RWPE2 (cell line): ENCODE measurements at regions not wholly inside any gene's neighbourhood (a gene's known extent, or its start where the extent isn't known, plus 50 kb on each side); places are given as distances from the start of the nearest gene placed in this dataset.

Experiments
- ATAC-seq: fragments of 200-7000 bp; cut with Tn5 transposase; 3 replicates; pipeline ENCODE4 v1.9.1; 2021; ENCODE audit warnings: low read depth
- DNase-seq: peaks from one replicate; pipeline ENCODE4 v3.0.0-alpha.2; 2020; ENCODE audit warnings: low spot score
- H3K27ac ChIP-seq: fragments of 450-650 bp; 2 replicates; pipeline ENCODE4 v1.5.1; 2017; ENCODE audit warnings: mild to moderate bottlenecking; ENCODE audit not compliant: poor library complexity, severe bottlenecking
- H3K27me3 ChIP-seq: fragments of 250-450 bp; sonication (Bioruptor Pico); 2 replicates; pipeline ENCODE4 v1.5.1; 2021; ENCODE audit warnings: mild to moderate bottlenecking, moderate library complexity; ENCODE audit not compliant: insufficient read depth, poor library complexity, severe bottlenecking
- H3K36me3 ChIP-seq: fragments of 250-450 bp; sonication (Bioruptor Pico); 2 replicates; pipeline ENCODE4 v1.5.1; 2020; ENCODE audit warnings: low read depth, mild to moderate bottlenecking, moderate library complexity
- H3K4me1 ChIP-seq: fragments of 250-450 bp; sonication (Bioruptor Pico); 2 replicates; pipeline ENCODE4 v1.5.1; 2021; ENCODE audit warnings: mild to moderate bottlenecking, moderate library complexity; ENCODE audit not compliant: insufficient read depth, poor library complexity, severe bottlenecking
- H3K4me3 ChIP-seq: fragments of 250-450 bp; sonication (Bioruptor Pico); 2 replicates; pipeline ENCODE4 v1.5.1; 2021; ENCODE audit warnings: mild to moderate bottlenecking, moderate library complexity; ENCODE audit not compliant: severe bottlenecking
- H3K9me3 ChIP-seq: fragments of 250-450 bp; sonication (Bioruptor Pico); 2 replicates; pipeline ENCODE4 v1.5.1; 2021; ENCODE audit warnings: mild to moderate bottlenecking, moderate library complexity; ENCODE audit not compliant: severe bottlenecking
- TF ChIP-seq, protein P1 (sequence below): fragments of 450-650 bp; IDR thresholded peaks from one replicate; pipeline ENCODE4 v1.5.1; 2017; ENCODE audit warnings: mild to moderate bottlenecking, moderate library complexity; ENCODE audit not compliant: poor library complexity, severe bottlenecking

DNA sequence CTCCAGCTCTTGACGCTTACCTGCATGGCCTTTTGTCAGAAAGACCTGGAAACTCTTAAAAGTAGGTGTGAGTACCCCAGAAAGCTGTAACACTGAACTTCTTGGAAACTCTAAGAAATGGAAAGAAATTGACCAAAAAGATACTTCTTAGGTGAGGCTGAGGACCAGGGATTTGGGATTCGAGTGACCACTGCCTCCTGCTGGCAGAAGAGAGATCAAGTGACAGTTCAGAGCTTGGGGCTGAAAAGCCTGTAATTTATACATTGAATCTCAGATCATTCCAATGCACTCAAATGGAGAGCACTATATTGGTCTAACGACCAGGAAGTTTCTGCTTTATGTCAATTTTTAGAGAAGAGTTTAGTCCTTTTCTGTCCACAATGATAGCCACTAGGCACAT, 204.6 kb downstream of the PDGFRA start:
- Histone ChIP-seq H3K4me3 (no peak overlapping the region), H3K27ac (no peak overlapping the region), H3K4me1 (no peaks in the 10 kb centered on the region), H3K36me3 (no peaks in the 10 kb centered on the region), H3K9me3 (no peaks in the 10 kb centered on the region), H3K27me3 (no peaks in the 10 kb centered on the region)
- TF ChIP-seq, protein P1, sequence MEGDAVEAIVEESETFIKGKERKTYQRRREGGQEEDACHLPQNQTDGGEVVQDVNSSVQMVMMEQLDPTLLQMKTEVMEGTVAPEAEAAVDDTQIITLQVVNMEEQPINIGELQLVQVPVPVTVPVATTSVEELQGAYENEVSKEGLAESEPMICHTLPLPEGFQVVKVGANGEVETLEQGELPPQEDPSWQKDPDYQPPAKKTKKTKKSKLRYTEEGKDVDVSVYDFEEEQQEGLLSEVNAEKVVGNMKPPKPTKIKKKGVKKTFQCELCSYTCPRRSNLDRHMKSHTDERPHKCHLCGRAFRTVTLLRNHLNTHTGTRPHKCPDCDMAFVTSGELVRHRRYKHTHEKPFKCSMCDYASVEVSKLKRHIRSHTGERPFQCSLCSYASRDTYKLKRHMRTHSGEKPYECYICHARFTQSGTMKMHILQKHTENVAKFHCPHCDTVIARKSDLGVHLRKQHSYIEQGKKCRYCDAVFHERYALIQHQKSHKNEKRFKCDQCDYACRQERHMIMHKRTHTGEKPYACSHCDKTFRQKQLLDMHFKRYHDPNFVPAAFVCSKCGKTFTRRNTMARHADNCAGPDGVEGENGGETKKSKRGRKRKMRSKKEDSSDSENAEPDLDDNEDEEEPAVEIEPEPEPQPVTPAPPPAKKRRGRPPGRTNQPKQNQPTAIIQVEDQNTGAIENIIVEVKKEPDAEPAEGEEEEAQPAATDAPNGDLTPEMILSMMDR: peak; percentile 15
- DNase-seq: no peak
- ATAC-seq: no peak

DNA sequence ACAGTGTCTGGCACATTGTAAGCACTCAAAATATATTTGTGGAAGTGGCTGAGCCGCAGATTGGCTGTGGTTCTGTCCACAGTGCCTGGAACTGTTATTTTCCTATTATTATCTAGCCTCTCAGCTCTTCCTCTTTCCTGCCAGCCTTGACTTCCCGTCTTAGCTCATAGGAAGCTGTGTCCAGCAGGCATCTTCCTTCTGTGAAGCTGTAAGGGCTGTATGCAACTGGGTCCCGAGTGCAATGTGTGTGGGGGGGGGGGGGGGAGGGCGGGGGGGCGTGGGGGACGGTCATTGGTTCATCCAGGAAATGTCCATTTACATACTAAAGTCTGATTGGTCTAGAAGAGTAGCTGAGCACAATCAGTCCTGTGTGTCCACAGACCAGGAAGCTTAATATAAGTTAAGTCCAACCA, 210.7 kb downstream of the PDGFRA start:
- DNase-seq (no peak), ATAC-seq (peak; percentile 55; the same call in 2 of the 3 replicates)
- H3K9me3 ChIP-seq: no peaks in the 10 kb centered on the region
- TF ChIP-seq, protein P1: no peak
- H3K36me3 ChIP-seq: no peaks in the 10 kb centered on the region
- H3K4me1 ChIP-seq: no peaks in the 10 kb centered on the region
- H3K27ac ChIP-seq: no peak overlapping the region
- H3K27me3 ChIP-seq: no peaks in the 10 kb centered on the region
- H3K4me3 ChIP-seq: no peak overlapping the region

DNA sequence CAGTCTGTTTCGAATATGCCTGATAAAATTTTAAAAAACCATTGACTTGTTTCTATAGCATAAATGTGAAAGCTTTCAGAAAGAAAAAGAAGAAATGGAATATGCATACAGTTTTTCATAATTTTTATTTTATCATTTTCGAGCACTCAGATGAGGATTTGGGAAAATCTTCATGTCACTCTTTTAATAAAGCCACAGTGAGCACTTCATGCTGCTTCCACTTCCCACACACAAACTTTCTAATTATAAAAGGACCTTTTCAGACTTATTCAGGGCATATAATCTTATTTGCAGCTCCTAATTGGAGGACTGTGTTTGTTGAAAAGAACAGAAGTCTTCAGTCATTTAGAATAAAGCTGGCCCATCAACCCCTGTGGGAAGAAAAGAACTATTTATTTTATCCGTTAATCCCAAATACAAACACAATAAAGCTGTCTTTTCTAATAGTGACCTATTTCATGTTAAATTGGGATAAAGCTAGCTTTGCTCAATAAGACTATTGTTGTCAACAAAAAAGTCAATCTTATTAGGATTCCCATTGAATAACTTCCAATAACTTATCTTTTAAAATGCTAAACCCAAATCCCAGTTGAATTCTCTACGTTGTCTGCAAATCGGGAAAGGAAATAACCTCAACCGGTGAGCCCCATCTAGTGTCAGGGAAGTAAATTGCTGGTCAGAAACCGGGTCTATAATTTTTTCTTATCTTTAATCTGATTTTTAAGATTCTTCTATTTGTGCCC, 211.5 kb downstream of the PDGFRA start:
- Histone ChIP-seq H3K27ac (no peak overlapping the region), H3K27me3 (no peaks in the 10 kb centered on the region), H3K36me3 (no peaks in the 10 kb centered on the region), H3K4me3 (no peak overlapping the region), H3K4me1 (no peaks in the 10 kb centered on the region), H3K9me3 (no peaks in the 10 kb centered on the region)
- ATAC-seq (no peak), DNase-seq (no peak)
- TF ChIP-seq, protein P1: peak; percentile 76

DNA sequence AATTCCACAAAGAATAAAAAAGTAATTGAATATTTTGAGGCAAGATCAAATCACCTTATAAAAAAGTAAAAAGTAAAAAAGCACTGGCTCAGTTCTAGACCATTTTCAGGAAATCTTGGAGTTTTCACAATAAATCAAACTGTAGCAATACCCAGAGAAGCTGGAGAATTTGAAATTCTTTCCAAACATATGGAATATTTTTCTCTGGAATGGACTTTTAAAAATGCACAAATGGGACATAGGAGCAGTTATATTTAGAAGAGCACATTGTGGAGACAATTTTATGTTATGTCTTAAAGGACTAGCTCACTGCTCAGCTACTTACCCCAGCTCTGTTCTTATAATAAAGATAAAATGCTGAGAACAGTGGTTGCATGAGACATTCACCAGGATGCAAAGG, 211.9 kb upstream of the KIT start:
- TF ChIP-seq, protein P1: no peak
- no peaks in the 10 kb centered on the region for H3K4me1 ChIP-seq
- ATAC-seq: no peak
- no peak for DNase-seq
- no peak overlapping the region for H3K27ac ChIP-seq
- no peaks in the 10 kb centered on the region for H3K36me3 ChIP-seq
- no peaks in the 10 kb centered on the region for H3K27me3 ChIP-seq
- H3K9me3 ChIP-seq: no peaks in the 10 kb centered on the region
- no peak overlapping the region for H3K4me3 ChIP-seq

DNA sequence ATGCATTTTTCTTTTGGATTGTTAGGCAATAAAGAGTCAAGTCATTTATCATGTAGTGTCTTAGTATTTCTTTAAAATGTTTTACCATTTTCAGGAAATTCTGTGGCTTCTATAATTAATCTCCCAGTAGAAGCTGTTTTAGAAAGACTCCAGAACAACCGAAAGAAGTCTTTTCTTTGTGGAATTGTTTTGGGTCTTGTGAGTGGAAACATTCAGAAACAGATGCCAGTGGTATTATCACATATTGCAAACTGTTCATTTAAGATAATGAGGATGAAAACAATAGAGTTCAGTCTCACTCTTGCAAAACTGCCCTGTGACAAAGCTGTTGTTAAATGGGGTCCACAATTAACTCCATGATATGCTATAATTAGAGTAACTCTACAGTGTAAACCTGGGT, 211.2 kb upstream of the KIT start:
- ATAC-seq: no peak
- H3K4me3 ChIP-seq: no peak overlapping the region
- no peaks in the 10 kb centered on the region for H3K27me3 ChIP-seq
- TF ChIP-seq, protein P1: no peak
- H3K36me3 ChIP-seq: no peaks in the 10 kb centered on the region
- no peak for DNase-seq
- H3K9me3 ChIP-seq: no peaks in the 10 kb centered on the region
- no peaks in the 10 kb centered on the region for H3K4me1 ChIP-seq
- no peak overlapping the region for H3K27ac ChIP-seq
